ENCODE measurements at regions not wholly inside any gene's neighbourhood (a gene's known extent, or its start where the extent isn't known, plus 50 kb on each side); places are given as distances from the start of the nearest gene placed in this dataset.
"Not testable (repeated sequence)": the region's sequence is repeated elsewhere in the genome, so short reads cannot be mapped to it uniquely, and the experiment has no call there.

DNA sequence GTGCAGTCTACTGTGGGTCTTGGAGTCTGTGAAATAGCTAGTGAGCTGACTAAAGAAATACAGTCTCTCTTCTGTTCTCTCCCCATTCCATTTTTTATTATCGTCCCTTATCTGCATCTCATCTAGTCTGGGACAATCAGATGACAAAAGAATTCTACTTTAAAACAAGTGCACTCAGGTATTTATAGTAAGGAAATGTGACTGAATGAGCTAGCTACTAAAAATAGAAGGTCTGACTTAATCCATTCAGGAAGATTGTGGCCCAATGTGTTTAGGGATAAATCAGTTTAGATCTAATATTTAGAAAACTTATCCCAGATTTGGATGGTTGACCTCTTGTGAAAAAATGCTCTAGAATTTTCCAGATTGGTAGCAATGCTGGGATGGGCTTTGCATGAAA is 126.8 kb upstream of the NRXN3 start:
- Histone ChIP-seq H3K4me3 (ENCODE audit: control insufficient read depth in 2 of 3, extremely low read depth in 1 of 3, insufficient read depth in 2 of 3, low read depth in 1 of 3, low read length in 3 of 3) (no peak overlapping the region), H3K27me3 (ENCODE audit: control insufficient read depth, extremely low read depth, insufficient read depth, low read length) (no peaks in the 10 kb centered on the region), H3K36me3 (ENCODE audit: control insufficient read depth in 2 of 2, extremely low read depth in 1 of 2, insufficient read depth in 2 of 2, low read length in 2 of 2) (no peaks in the 10 kb centered on the region), H3K9me3 (ENCODE audit: control insufficient read depth, low read depth, low read length) (no peaks in the 10 kb centered on the region), H3K4me1 (ENCODE audit: control insufficient read depth, extremely low read depth, insufficient read depth, low read length) (no peaks in the 10 kb centered on the region), H3K9me1 (ENCODE audit: control insufficient read depth, extremely low read depth, insufficient read depth, low read length) (no peaks in the 10 kb centered on the region), H3K79me2 (ENCODE audit: control insufficient read depth, insufficient read depth, low read length) (no peaks in the 10 kb centered on the region), H3K27ac (ENCODE audit: control insufficient read depth, insufficient read depth, low read length) (no peak overlapping the region), H3K4me2 (ENCODE audit: control insufficient read depth, extremely low read depth, insufficient read depth, low read depth, low read length) (no peak overlapping the region), H2AFZ (ENCODE audit: control insufficient read depth, low read length) (no peak overlapping the region), H3K9ac (ENCODE audit: control insufficient read depth, extremely low read depth, insufficient read depth, low read length) (no peak overlapping the region), H4K20me1 (ENCODE audit: control insufficient read depth, extremely low read depth, insufficient read depth, low read length) (no peaks in the 10 kb centered on the region)
- no peak for DNase-seq (ENCODE audit: low read depth, low spot score)
- TF ChIP-seq, protein P1, sequence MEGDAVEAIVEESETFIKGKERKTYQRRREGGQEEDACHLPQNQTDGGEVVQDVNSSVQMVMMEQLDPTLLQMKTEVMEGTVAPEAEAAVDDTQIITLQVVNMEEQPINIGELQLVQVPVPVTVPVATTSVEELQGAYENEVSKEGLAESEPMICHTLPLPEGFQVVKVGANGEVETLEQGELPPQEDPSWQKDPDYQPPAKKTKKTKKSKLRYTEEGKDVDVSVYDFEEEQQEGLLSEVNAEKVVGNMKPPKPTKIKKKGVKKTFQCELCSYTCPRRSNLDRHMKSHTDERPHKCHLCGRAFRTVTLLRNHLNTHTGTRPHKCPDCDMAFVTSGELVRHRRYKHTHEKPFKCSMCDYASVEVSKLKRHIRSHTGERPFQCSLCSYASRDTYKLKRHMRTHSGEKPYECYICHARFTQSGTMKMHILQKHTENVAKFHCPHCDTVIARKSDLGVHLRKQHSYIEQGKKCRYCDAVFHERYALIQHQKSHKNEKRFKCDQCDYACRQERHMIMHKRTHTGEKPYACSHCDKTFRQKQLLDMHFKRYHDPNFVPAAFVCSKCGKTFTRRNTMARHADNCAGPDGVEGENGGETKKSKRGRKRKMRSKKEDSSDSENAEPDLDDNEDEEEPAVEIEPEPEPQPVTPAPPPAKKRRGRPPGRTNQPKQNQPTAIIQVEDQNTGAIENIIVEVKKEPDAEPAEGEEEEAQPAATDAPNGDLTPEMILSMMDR (optimal IDR thresholded peaks at IDR 0.05 in 1 of 3, IDR thresholded peaks at IDR 0.05 in 1 of 3, conservative IDR thresholded peaks at IDR 0.05 in 1 of 3; ENCODE audit: extremely low read depth in 1 of 3, insufficient read depth in 2 of 3, low read length in 3 of 3): no peak
- no peak for TF ChIP-seq EZH2 (IDR thresholded peaks at IDR 0.05; ENCODE audit: low read length)
- dilution Hi-C loops (cut with MboI; ENCODE audit: extremely low pct_ligation_motif_present, low sequenced_read_pairs): no loop called here
- no peak for FAIRE-seq

DNA sequence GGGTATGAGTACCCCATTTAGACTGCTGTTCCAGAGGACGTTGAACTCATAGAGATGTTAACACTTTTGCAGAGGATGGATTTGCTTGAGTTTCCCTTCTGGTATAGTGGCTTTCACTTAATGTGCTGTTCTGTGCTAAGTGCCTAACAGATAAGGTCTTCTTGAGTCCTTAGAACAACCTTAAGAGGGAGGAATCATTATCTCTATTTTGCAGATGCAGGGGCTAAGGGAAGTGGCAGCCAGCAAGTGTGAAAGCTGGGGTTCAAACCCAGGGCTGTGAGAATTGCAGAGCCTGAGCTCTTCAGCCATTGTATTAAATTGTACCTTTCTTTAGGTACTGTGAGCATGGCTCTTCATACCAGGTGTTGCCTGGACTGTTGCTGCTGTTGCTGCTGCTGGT is 122.1 kb upstream of the NRXN3 start:
- no peak overlapping the region for H3K4me3 ChIP-seq (ENCODE audit: control insufficient read depth in 2 of 3, extremely low read depth in 1 of 3, insufficient read depth in 2 of 3, low read depth in 1 of 3, low read length in 3 of 3)
- no peak for TF ChIP-seq EZH2 (IDR thresholded peaks at IDR 0.05; ENCODE audit: low read length)
- TF ChIP-seq, protein P1 (optimal IDR thresholded peaks at IDR 0.05 in 1 of 3, IDR thresholded peaks at IDR 0.05 in 1 of 3, conservative IDR thresholded peaks at IDR 0.05 in 1 of 3; ENCODE audit: extremely low read depth in 1 of 3, insufficient read depth in 2 of 3, low read length in 3 of 3): no peak
- H3K4me1 ChIP-seq (ENCODE audit: control insufficient read depth, extremely low read depth, insufficient read depth, low read length): no peaks in the 10 kb centered on the region
- no peak overlapping the region for H2AFZ ChIP-seq (ENCODE audit: control insufficient read depth, low read length)
- H4K20me1 ChIP-seq (ENCODE audit: control insufficient read depth, extremely low read depth, insufficient read depth, low read length): no peaks in the 10 kb centered on the region
- no peak overlapping the region for H3K9ac ChIP-seq (ENCODE audit: control insufficient read depth, extremely low read depth, insufficient read depth, low read length)
- H3K9me1 ChIP-seq (ENCODE audit: control insufficient read depth, extremely low read depth, insufficient read depth, low read length): no peaks in the 10 kb centered on the region
- H3K9me3 ChIP-seq (ENCODE audit: control insufficient read depth, low read depth, low read length): no peaks in the 10 kb centered on the region
- dilution Hi-C loops (cut with MboI; ENCODE audit: extremely low pct_ligation_motif_present, low sequenced_read_pairs): no loop called here
- FAIRE-seq (no peak), DNase-seq (ENCODE audit: low read depth, low spot score) (no peak)
- H3K27me3 ChIP-seq (ENCODE audit: control insufficient read depth, extremely low read depth, insufficient read depth, low read length): no peaks in the 10 kb centered on the region
- H3K27ac ChIP-seq (ENCODE audit: control insufficient read depth, insufficient read depth, low read length): no peak overlapping the region
- H3K4me2 ChIP-seq (ENCODE audit: control insufficient read depth, extremely low read depth, insufficient read depth, low read depth, low read length): no peak overlapping the region
- no peaks in the 10 kb centered on the region for H3K36me3 ChIP-seq (ENCODE audit: control insufficient read depth in 2 of 2, extremely low read depth in 1 of 2, insufficient read depth in 2 of 2, low read length in 2 of 2)
- H3K79me2 ChIP-seq (ENCODE audit: control insufficient read depth, insufficient read depth, low read length): no peaks in the 10 kb centered on the region

DNA sequence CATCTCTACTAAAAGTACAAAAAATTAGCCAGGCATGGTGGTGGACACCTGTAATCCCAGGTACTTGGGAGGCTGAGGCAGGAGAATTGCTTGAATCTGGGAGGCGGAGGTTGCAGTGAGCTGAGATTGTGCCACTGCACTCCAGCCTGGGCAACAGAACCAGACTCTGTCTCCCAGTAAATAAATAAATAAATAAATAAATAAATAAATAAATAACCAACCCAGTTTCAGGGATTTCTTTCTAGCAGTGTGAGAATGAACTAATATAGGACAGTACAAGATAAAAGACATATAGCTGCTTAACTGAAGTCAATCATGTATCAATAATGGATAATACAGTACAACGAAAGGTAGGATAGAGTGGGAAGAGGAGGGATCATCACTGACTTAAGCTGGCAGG is 113.3 kb upstream of the NRXN3 start:
- H3K9me1 ChIP-seq (ENCODE audit: control insufficient read depth, extremely low read depth, insufficient read depth, low read length); FAIRE-seq; DNase-seq (ENCODE audit: low read depth, low spot score); H3K36me3 ChIP-seq (ENCODE audit: control insufficient read depth in 2 of 2, extremely low read depth in 1 of 2, insufficient read depth in 2 of 2, low read length in 2 of 2); H4K20me1 ChIP-seq (ENCODE audit: control insufficient read depth, extremely low read depth, insufficient read depth, low read length); H3K27me3 ChIP-seq (ENCODE audit: control insufficient read depth, extremely low read depth, insufficient read depth, low read length); H3K4me2 ChIP-seq (ENCODE audit: control insufficient read depth, extremely low read depth, insufficient read depth, low read depth, low read length); H3K9ac ChIP-seq (ENCODE audit: control insufficient read depth, extremely low read depth, insufficient read depth, low read length); H3K4me1 ChIP-seq (ENCODE audit: control insufficient read depth, extremely low read depth, insufficient read depth, low read length); H3K4me3 ChIP-seq (ENCODE audit: control insufficient read depth in 2 of 3, extremely low read depth in 1 of 3, insufficient read depth in 2 of 3, low read depth in 1 of 3, low read length in 3 of 3); H2AFZ ChIP-seq (ENCODE audit: control insufficient read depth, low read length); dilution Hi-C loops (cut with MboI; ENCODE audit: extremely low pct_ligation_motif_present, low sequenced_read_pairs); H3K27ac ChIP-seq (ENCODE audit: control insufficient read depth, insufficient read depth, low read length); H3K79me2 ChIP-seq (ENCODE audit: control insufficient read depth, insufficient read depth, low read length); H3K9me3 ChIP-seq (ENCODE audit: control insufficient read depth, low read depth, low read length): not testable (repeated sequence)

Data from keratinocyte (primary cell).